Hippocampal formation (tissue), 2 donors: ENCODE measurements at regions not wholly inside any gene's neighbourhood (a gene's known extent, or its start where the extent isn't known, plus 50 kb on each side); places are given as distances from the start of the nearest gene placed in this dataset.

Experiments used
- DNase-seq, 2 donors: peaks; one replicate each; lab custom pipeline; 2025; lab: John Stamatoyannopoulos, UW

- DNase-seq, result no peak
Measured at GRCh38 chr11:131121426-131122333, 205.4 kb upstream of the SNX19 start.

GRCh38 chr11:131122448-131122847 is 206.2 kb upstream of the SNX19 start:
- DNase-seq, result no peak

GRCh38 chr11:131129474-131129873 is 213.2 kb upstream of the SNX19 start:
- DNase-seq, result no peak

- DNase-seq, result no peak
Measured at GRCh38 chr11:131135611-131136010, 219.3 kb upstream of the SNX19 start.

- DNase-seq, result no peak
Measured at GRCh38 chr11:131136486-131136885, 220.2 kb upstream of the SNX19 start.

- DNase-seq, result no peak
Measured at GRCh38 chr11:131137046-131137445, 220.8 kb upstream of the SNX19 start.

GRCh38 chr11:131138731-131139130 is 222.5 kb upstream of the SNX19 start:
- no peak for DNase-seq

- DNase-seq, result no peak
Measured at GRCh38 chr11:131145791-131146190, 224.6 kb upstream of the NTM start.

GRCh38 chr11:131146827-131147490 is 223.5 kb upstream of the NTM start:
- DNase-seq, result no peak

- DNase-seq, result no peak
Measured at GRCh38 chr11:131154351-131154750, 216.1 kb upstream of the NTM start.

GRCh38 chr11:131157678-131158077 is 212.7 kb upstream of the NTM start:
- DNase-seq, result peak in 1 of 2 donors; percentile 31

- no peak for DNase-seq
Measured at GRCh38 chr11:131160846-131161245, 209.6 kb upstream of the NTM start.

- DNase-seq, result no peak
Measured at GRCh38 chr11:131163613-131164012, 206.8 kb upstream of the NTM start.

- no peak for DNase-seq
Measured at GRCh38 chr11:131165036-131165435, 205.4 kb upstream of the NTM start.

GRCh38 chr11:131168839-131169713 is 201.3 kb upstream of the NTM start:
- no peak for DNase-seq

GRCh38 chr11:131172011-131172410 is 198.4 kb upstream of the NTM start:
- no peak for DNase-seq

- no peak for DNase-seq
Measured at GRCh38 chr11:131178020-131178419, 192.4 kb upstream of the NTM start.

- DNase-seq, result no peak
Measured at GRCh38 chr11:131178596-131178995, 191.8 kb upstream of the NTM start.

GRCh38 chr11:131179836-131180235 is 190.6 kb upstream of the NTM start:
- DNase-seq, result no peak

- DNase-seq, result no peak
Measured at GRCh38 chr11:131185915-131186314, 184.5 kb upstream of the NTM start.

- no peak for DNase-seq
Measured at GRCh38 chr11:131186629-131187101, 183.8 kb upstream of the NTM start.

GRCh38 chr11:131190446-131190845 is 180.0 kb upstream of the NTM start:
- no peak for DNase-seq
